ENCODE measurements at regions not wholly inside any gene's neighbourhood (a gene's known extent, or its start where the extent isn't known, plus 50 kb on each side); places are given as distances from the start of the nearest gene placed in this dataset.

DNA sequence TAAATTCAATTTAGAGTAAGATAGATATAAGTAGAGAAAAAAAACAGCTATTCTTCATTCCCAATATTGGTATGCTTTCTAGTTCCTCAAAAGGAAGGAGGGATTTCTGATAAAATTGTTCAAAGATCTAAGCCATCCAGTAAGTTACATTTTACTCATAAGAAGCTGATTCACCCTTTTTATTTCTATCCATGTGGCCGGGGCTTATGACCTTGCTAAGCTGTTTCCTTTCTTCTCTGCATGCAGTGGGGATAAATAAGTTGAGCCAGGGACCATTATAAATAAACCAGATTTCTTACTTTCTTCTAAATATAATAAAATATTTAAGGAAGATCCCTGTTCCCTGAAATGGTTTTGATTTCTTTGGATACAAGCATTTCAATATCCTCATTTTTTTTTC, 502.3 kb downstream of the PDHA2 start:
- TF ChIP-seq CTCF (conservative IDR thresholded peaks at IDR 0.05) (no peak), ZFX (IDR thresholded peaks at IDR 0.05) (no peak)
